A549 (cell line): ENCODE measurements at regions not wholly inside any gene's neighbourhood (a gene's known extent, or its start where the extent isn't known, plus 50 kb on each side); places are given as distances from the start of the nearest gene placed in this dataset.

ENCODE experiments used
- ATAC-seq, 2 experiments: fragments of 200-7000 bp in 1 of 2; fragments of >200 bp in 1 of 2; cut with Nextera tagmentation in 1 of 2; cut with Tn5 transposase in 1 of 2; 3 replicates each; pipeline versions ENCODE4 v1.8.0 to v1.9.1; 2018 to 2020; ENCODE audit warnings: mild to moderate bottlenecking in 1 of 2, moderate library complexity in 1 of 2
- CTCF ChIA-PET: fragments of 300-600 bp; sonication (Branson Sonifier 250); formaldehyde crosslinking; extraction: SDS; loops from one replicate; lab custom pipeline; 2021; ENCODE audit warnings: antibody characterized with exemption, inconsistent platforms; lab: Yijun Ruan, JAX
- POLR2A ChIA-PET: fragments of 350-600 bp; formaldehyde crosslinking; extraction: SDS; loops from one replicate; lab custom pipeline; 2021; ENCODE audit warnings: antibody characterized with exemption, inconsistent platforms; lab: Yijun Ruan, JAX
- DNase-seq, 2 experiments: peaks; one replicate each; pipeline versions ENCODE4 v3.0.0 to v3.0.0-alpha.2; 2011 to 2016; ENCODE audit warnings: low read depth in 1 of 2, low spot score in 1 of 2
- FAIRE-seq: peaks from 2 replicates; lab custom pipeline; 2011; peaks lifted over from hg19 to GRCh38; lab: Jason Lieb, UNC
- H3K27ac ChIP-seq, 2 experiments: fragments of >200 bp; sonication (Bioruptor Twin); formaldehyde crosslinking; 3 replicates each; pipeline ENCODE4 v1.5.1; 2016 to 2017
- H3K4me1 ChIP-seq: fragments of >200 bp; sonication (Bioruptor Twin); formaldehyde crosslinking; 3 replicates; pipeline ENCODE4 v1.6.1; 2016
- H3K4me2 ChIP-seq: fragments of >200 bp; sonication (Bioruptor Twin); formaldehyde crosslinking; 3 replicates; pipeline ENCODE4 v1.6.1; 2016
- H3K4me3 ChIP-seq: fragments of >200 bp; sonication (Bioruptor Twin); formaldehyde crosslinking; 3 replicates; pipeline ENCODE4 v1.5.1; 2016
- H3K9me3 ChIP-seq: fragments of >200 bp; sonication (Bioruptor Twin); formaldehyde crosslinking; 3 replicates; pipeline ENCODE4 v1.6.1; 2016
- CBX8 ChIP-seq: fragments of 200-600 bp; sonication (generic); IDR thresholded peaks from 2 replicates; pipeline ENCODE4 v1.6.1; 2016
- CEBPB ChIP-seq, 2 experiments: fragments of >200 bp in 1 of 2; sonication (Bioruptor Twin) in 1 of 2; formaldehyde crosslinking in 1 of 2; IDR thresholded peaks; 2 replicates each; pipeline ENCODE4 v1.6.1; 2012 to 2016
- CHD4 ChIP-seq: fragments of 200-600 bp; sonication (generic); IDR thresholded peaks from 2 replicates; pipeline ENCODE4 v1.6.1; 2016; ENCODE audit warnings: antibody characterized with exemption, mild to moderate bottlenecking, borderline replicate concordance
- EHF ChIP-seq: fragments of 250-450 bp; sonication (Bioruptor Pico); IDR thresholded peaks from 2 replicates; pipeline ENCODE4 v1.5.0; 2020; ENCODE audit warnings: mild to moderate bottlenecking
- ESRRA ChIP-seq: fragments of 150-350 bp; IDR thresholded peaks from 2 replicates; pipeline ENCODE4 v1.6.1; 2014; ENCODE audit warnings: mild to moderate bottlenecking, low read length, borderline replicate concordance
- FOSB ChIP-seq: fragments of 250-450 bp; sonication (Bioruptor Pico); IDR thresholded peaks from 2 replicates; pipeline ENCODE4 v1.5.0; 2020; ENCODE audit warnings: mild to moderate bottlenecking, moderate library complexity
- FOSL2 ChIP-seq, 2 experiments: fragments of 450-650 bp in 1 of 2; fragments of >200 bp in 1 of 2; sonication (Bioruptor Twin) in 1 of 2; formaldehyde crosslinking; IDR thresholded peaks; 2 replicates each; pipeline versions ENCODE4 v1.5.0 to v1.6.1; 2016 to 2020; ENCODE audit warnings: mild to moderate bottlenecking in 1 of 2, moderate library complexity in 1 of 2
- GATA3 ChIP-seq: IDR thresholded peaks from 2 replicates; pipeline ENCODE4 v1.6.1; 2012; ENCODE audit warnings: borderline replicate concordance
- HOXA7 ChIP-seq: fragments of 250-450 bp; sonication (Bioruptor Pico); IDR thresholded peaks from 2 replicates; pipeline ENCODE4 v1.5.0; 2020; ENCODE audit warnings: mild to moderate bottlenecking, moderate library complexity
- HOXB13 ChIP-seq: fragments of 250-450 bp; sonication (Bioruptor Pico); IDR thresholded peaks from 2 replicates; pipeline ENCODE4 v1.5.0; 2020; ENCODE audit warnings: low read depth, mild to moderate bottlenecking, moderate library complexity
- KDM5A ChIP-seq: fragments of 200-600 bp; sonication (generic); IDR thresholded peaks from 2 replicates; pipeline ENCODE4 v1.6.1; 2016; ENCODE audit warnings: antibody characterized with exemption, mild to moderate bottlenecking
- MAFK ChIP-seq: fragments of 450-650 bp; IDR thresholded peaks from 2 replicates; pipeline ENCODE4 v1.6.1; 2014; ENCODE audit not compliant: partially characterized antibody
- MAZ ChIP-seq: fragments of 150-350 bp; IDR thresholded peaks from 2 replicates; pipeline ENCODE4 v1.6.1; 2014; ENCODE audit warnings: antibody characterized with exemption, low read depth, low read length, borderline replicate concordance
- NFE2L2 ChIP-seq: fragments of 150-350 bp; conservative IDR thresholded peaks from 2 replicates; pipeline ENCODE4 v1.6.1; 2014; ENCODE audit warnings: low read length
- POLR2AphosphoS2 ChIP-seq: conservative IDR thresholded peaks from 2 replicates; pipeline ENCODE4 v1.6.1; 2012; ENCODE audit warnings: low read length, improper control_type of control experiment, inconsistent platforms
- RCOR1 ChIP-seq: fragments of 150-350 bp; IDR thresholded peaks from 2 replicates; pipeline ENCODE4 v1.6.1; 2014; ENCODE audit warnings: antibody characterized with exemption, low read length, low read depth
- RFX5 ChIP-seq: fragments of 450-650 bp; IDR thresholded peaks from 2 replicates; pipeline ENCODE4 v1.7.1; 2014; ENCODE audit warnings: antibody characterized with exemption, mild to moderate bottlenecking, moderate library complexity
- SMC3 ChIP-seq: fragments of >200 bp; sonication (Bioruptor Twin); formaldehyde crosslinking; IDR thresholded peaks from 3 replicates; pipeline ENCODE4 v1.6.1; 2018; ENCODE audit warnings: inconsistent platforms
- TFCP2L1 ChIP-seq: fragments of 250-450 bp; sonication (Bioruptor Pico); IDR thresholded peaks from 2 replicates; pipeline ENCODE4 v1.5.0; 2021; ENCODE audit warnings: mild to moderate bottlenecking
- TP53 ChIP-seq: fragments of 250-450 bp; sonication (Bioruptor Pico); IDR thresholded peaks from 2 replicates; pipeline ENCODE4 v1.5.0; 2021; ENCODE audit warnings: mild to moderate bottlenecking, moderate library complexity
- ZC3H11A ChIP-seq: fragments of 450-650 bp; IDR thresholded peaks from 2 replicates; pipeline ENCODE4 v1.6.1; 2014; ENCODE audit warnings: antibody characterized with exemption, mild to moderate bottlenecking
- ZFP36 ChIP-seq: fragments of 450-650 bp; IDR thresholded peaks from 2 replicates; pipeline ENCODE4 v1.6.1; 2014; ENCODE audit warnings: borderline replicate concordance; ENCODE audit not compliant: partially characterized antibody
- ZNF302 ChIP-seq: fragments of 250-450 bp; sonication (Bioruptor Pico); IDR thresholded peaks from 2 replicates; pipeline ENCODE4 v1.9.0; 2021; ENCODE audit warnings: inconsistent platforms, mild to moderate bottlenecking, moderate library complexity
- WGBS: methylation state at CpG from one replicate; pipeline ENCODE4 v1.1.6; 2017; ENCODE audit errors: missing lambda C conversion rate; 5-methylcytosine and 5-hydroxymethylcytosine counted together
- TF ChIP-seq, protein P1 (sequence below): fragments of >200 bp; sonication (Bioruptor Twin); formaldehyde crosslinking; IDR thresholded peaks from 3 replicates; pipeline ENCODE4 v1.6.1; 2016
- TF ChIP-seq, protein P2 (sequence below): fragments of >200 bp; sonication (Bioruptor Twin); formaldehyde crosslinking; IDR thresholded peaks from 2 replicates; pipeline ENCODE4 v1.6.1; 2016
- TF ChIP-seq, protein P3 (sequence below): fragments of 250-450 bp; sonication (Bioruptor Pico); IDR thresholded peaks from 2 replicates; pipeline ENCODE4 v1.5.0; 2021; ENCODE audit warnings: mild to moderate bottlenecking, moderate library complexity, borderline replicate concordance
- TF ChIP-seq, protein P4 (sequence below): fragments of 150-350 bp; IDR thresholded peaks from 2 replicates; pipeline ENCODE4 v1.6.1; 2014; ENCODE audit warnings: low read depth, mild to moderate bottlenecking, low read length

DNA sequence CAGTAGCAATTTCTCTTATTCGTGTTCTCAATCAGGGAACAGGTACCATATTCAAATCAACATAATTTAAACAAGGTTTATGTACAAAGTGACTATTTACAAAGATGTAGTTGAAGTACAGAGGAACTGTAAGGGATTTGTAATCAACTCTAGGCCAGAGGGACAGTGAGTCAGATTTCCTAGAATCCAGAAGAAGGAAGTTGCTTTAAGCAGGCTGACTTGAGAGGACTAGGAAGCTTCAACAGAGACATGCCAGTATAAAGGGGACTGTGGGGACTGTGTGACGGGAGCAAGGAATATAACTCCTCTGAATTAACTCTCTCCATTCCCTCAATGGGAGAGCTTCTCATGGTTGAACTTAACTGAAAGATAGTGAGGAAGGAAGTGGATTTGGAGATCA is 427.4 kb upstream of the JAG1 start:
- FAIRE-seq (peak; percentile 68), ATAC-seq (no peak), DNase-seq (no peak)
- TF ChIP-seq RCOR1: no peak
- TF ChIP-seq SMC3: no peak
- no peak for TF ChIP-seq TP53 (CRISPR knock-in tag)
- no peak for TF ChIP-seq MAFK
- no peak for TF ChIP-seq KDM5A
- TF ChIP-seq HOXA7 (CRISPR knock-in tag): no peak
- TF ChIP-seq CEBPB (IDR thresholded peaks at IDR 0.05): no peak
- TF ChIP-seq NFE2L2: no peak
- no peak for TF ChIP-seq ZNF302 (CRISPR knock-in tag)
- no peak for TF ChIP-seq TFCP2L1 (CRISPR knock-in tag)
- no peak for TF ChIP-seq ZC3H11A
- no peak for TF ChIP-seq HOXB13 (CRISPR knock-in tag)
- TF ChIP-seq EHF (CRISPR knock-in tag): no peak
- no peak for TF ChIP-seq ESRRA
- no peak for TF ChIP-seq CHD4
- no peak for TF ChIP-seq GATA3
- TF ChIP-seq, protein P1, sequence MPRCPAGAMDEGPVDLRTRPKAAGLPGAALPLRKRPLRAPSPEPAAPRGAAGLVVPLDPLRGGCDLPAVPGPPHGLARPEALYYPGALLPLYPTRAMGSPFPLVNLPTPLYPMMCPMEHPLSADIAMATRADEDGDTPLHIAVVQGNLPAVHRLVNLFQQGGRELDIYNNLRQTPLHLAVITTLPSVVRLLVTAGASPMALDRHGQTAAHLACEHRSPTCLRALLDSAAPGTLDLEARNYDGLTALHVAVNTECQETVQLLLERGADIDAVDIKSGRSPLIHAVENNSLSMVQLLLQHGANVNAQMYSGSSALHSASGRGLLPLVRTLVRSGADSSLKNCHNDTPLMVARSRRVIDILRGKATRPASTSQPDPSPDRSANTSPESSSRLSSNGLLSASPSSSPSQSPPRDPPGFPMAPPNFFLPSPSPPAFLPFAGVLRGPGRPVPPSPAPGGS: no peak
- TF ChIP-seq, protein P2, sequence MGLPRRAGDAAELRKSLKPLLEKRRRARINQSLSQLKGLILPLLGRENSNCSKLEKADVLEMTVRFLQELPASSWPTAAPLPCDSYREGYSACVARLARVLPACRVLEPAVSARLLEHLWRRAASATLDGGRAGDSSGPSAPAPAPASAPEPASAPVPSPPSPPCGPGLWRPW: no peak
- ChIA-PET CTCF (interaction anchor here (0.6 kb wide), 1 partner anchor 195 kb away, joined by 3 read pairs; no protein-coding TSS in a partner anchor), POLR2A (no interaction called here)
- Histone ChIP-seq H3K9me3 (no peaks in the 10 kb centered on the region), H3K4me1 (no peaks in the 10 kb centered on the region), H3K27ac (no peak overlapping the region), H3K4me2 (no peak overlapping the region), H3K4me3 (no peak overlapping the region)
- WGBS: 79% methylated on average over 2 of the region's 2 CpGs

DNA sequence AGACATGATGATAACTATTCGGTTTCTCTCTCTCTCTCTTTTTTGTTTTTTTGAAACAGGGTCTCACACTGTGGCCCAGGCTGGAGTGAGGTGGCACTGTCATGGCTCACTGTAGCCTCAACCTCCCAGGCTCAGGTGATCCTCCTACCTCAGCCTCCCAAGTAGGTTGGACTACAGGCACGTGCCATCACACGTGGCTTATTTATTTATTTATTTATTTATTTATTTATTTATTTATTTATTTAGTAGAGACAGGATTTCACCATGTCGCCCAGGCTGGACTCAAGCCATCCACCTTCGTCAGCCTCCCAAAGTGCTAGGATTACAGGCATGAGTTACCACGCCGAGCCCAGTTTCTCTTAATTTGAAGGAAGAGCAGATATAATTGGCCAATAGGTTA is 427.9 kb upstream of the JAG1 start:
- ChIA-PET POLR2A (no interaction called here), CTCF (no interaction called here)
- no peaks in the 10 kb centered on the region for H3K9me3 ChIP-seq
- 92% methylated on average over 7 of the region's 7 CpGs for WGBS
- no peak for FAIRE-seq
- no peaks in the 10 kb centered on the region for H3K4me1 ChIP-seq
- no peak overlapping the region for H3K4me3 ChIP-seq
- no peak overlapping the region for H3K27ac ChIP-seq
- no peak overlapping the region for H3K4me2 ChIP-seq
- no peak for DNase-seq
- TF ChIP-seq POLR2AphosphoS2 (no peak), ZC3H11A (peak; percentile 75)
- TF ChIP-seq, all 56 proteins: peak for 1
- ATAC-seq: no peak

DNA sequence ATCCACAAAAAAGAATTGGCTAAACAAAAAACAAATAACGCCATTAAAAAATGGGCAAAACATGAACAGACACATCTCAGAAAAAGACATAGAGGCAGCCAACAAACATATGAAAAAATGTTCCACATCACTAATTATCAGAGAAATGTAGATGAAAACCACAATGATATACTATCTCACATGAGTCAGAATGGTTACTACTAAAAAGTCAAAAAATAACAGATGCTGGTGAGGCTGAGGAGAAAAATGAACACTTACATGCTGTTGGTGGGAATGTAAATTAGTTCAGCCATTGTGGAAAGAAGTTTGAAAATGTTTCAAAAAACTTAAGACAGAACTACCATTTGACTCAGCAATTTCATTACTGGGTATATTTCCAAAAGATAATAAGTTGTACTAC is 430.1 kb upstream of the JAG1 start:
- WGBS: 90% methylated on average over 1 of the region's 1 CpG
- no peak for FAIRE-seq
- DNase-seq: no peak
- ATAC-seq: no peak
- TF ChIP-seq, protein P3, sequence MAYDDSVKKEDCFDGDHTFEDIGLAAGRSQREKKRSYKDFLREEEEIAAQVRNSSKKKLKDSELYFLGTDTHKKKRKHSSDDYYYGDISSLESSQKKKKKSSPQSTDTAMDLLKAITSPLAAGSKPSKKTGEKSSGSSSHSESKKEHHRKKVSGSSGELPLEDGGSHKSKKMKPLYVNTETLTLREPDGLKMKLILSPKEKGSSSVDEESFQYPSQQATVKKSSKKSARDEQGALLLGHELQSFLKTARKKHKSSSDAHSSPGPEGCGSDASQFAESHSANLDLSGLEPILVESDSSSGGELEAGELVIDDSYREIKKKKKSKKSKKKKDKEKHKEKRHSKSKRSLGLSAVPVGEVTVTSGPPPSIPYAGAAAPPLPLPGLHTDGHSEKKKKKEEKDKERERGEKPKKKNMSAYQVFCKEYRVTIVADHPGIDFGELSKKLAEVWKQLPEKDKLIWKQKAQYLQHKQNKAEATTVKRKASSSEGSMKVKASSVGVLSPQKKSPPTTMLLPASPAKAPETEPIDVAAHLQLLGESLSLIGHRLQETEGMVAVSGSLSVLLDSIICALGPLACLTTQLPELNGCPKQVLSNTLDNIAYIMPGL: no peak
- no peak for TF ChIP-seq CEBPB (IDR thresholded peaks at IDR 0.05)
- no peak for TF ChIP-seq FOSL2 (IDR thresholded peaks at IDR 0.05)
- TF ChIP-seq FOSL2 (CRISPR knock-in tag; IDR thresholded peaks at IDR 0.05): no peak
- no peak for TF ChIP-seq HOXB13 (CRISPR knock-in tag)
- no peak for TF ChIP-seq TP53 (CRISPR knock-in tag)
- no peak for TF ChIP-seq RFX5
- TF ChIP-seq NFE2L2: no peak
- no peak for TF ChIP-seq EHF (CRISPR knock-in tag)
- TF ChIP-seq, protein P1: no peak
- TF ChIP-seq, protein P4, sequence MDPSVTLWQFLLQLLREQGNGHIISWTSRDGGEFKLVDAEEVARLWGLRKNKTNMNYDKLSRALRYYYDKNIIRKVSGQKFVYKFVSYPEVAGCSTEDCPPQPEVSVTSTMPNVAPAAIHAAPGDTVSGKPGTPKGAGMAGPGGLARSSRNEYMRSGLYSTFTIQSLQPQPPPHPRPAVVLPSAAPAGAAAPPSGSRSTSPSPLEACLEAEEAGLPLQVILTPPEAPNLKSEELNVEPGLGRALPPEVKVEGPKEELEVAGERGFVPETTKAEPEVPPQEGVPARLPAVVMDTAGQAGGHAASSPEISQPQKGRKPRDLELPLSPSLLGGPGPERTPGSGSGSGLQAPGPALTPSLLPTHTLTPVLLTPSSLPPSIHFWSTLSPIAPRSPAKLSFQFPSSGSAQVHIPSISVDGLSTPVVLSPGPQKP: no peak
- TF ChIP-seq ZNF302 (CRISPR knock-in tag): no peak
- no peak for TF ChIP-seq CBX8
- TF ChIP-seq FOSB: no peak
- no peak for TF ChIP-seq KDM5A
- no peak for TF ChIP-seq MAZ
- TF ChIP-seq ZFP36: no peak
- no peaks in the 10 kb centered on the region for H3K4me1 ChIP-seq
- POLR2A ChIA-PET: no interaction called here
- H3K4me3 ChIP-seq: no peak overlapping the region
- H3K4me2 ChIP-seq: no peak overlapping the region
- H3K9me3 ChIP-seq: no peaks in the 10 kb centered on the region
- CTCF ChIA-PET: no interaction called here
- no peak overlapping the region for H3K27ac ChIP-seq
